ENCODE measurements at regions not wholly inside any gene's neighbourhood (a gene's known extent, or its start where the extent isn't known, plus 50 kb on each side); places are given as distances from the start of the nearest gene placed in this dataset.

DNA sequence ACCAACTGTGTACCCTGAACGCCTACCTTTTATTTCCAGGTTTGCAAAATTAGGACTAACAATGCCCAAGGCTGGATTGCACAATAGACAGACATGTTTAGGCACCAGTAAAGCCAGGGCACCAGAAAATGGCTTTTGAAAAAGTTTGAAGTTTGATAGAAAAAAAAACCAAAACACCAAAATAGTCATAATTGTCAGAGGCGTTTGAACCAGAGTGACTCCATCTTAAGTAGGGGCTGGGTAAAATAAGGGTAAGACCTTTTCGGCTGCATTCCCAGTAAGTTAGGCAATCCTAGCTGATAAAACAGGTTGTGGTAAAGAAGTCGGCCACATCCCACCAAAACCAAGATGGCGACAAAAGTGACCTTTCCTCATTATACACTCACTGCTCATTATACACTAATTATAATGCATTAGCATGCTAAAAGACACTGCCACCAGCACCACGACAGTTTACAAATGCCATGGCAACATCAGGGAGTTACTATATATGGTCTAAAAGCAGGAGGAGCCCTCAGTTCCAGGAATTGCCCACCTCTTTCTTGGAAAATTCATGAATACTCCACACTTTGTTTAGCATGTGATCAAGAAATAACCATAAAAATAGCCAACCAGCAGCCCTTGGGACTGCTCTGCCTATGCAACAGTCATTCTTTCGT, 71.2 kb upstream of the EPCAM start:
- TF ChIP-seq EZH2 (IDR thresholded peaks at IDR 0.05; ENCODE audit: low read depth): no peak
- TF ChIP-seq CTCF (conservative IDR thresholded peaks at IDR 0.05): no peak

Data from PC-9 (cell line).